ENCODE measurements at regions not wholly inside any gene's neighbourhood (a gene's known extent, or its start where the extent isn't known, plus 50 kb on each side); places are given as distances from the start of the nearest gene placed in this dataset.

DNA sequence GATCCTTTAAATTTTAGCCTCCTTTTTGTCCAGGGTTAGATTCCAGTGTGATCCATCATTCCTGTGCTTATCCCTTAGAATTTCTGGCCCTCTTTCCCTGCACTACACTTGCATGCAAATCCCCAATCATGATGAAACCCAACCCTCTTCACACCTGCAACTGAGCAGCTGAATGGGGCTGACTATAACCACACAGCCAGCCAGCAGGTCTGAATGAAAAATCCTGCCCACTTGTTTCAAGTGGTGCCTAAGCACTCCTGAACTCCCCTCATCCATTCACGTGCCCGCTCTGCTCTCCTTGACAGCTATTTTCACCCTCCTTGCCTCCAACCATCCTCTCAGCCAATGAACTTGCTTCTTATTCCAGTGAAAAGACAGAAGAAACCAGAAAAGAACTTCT, 80.5 kb upstream of the AFF3 start:
- H3K36me3 Mint-ChIP-seq (ENCODE audit: low read depth) = no peaks in the 10 kb centered on the region
- ChIA-PET POLR2A (no interaction called here), CTCF (interaction anchor here (1.1 to 1.3 kb wide), 3 partner anchors 18 to 158 kb away, joined by 3 to 4 read pairs (median 3); no protein-coding TSS in a partner anchor)
- peaks cover 21% of the 10 kb centered on the region for H3K27me3 Mint-ChIP-seq (ENCODE audit: low read depth)
- no peaks in the 10 kb centered on the region for H3K4me1 Mint-ChIP-seq (ENCODE audit: low read depth)
- ATAC-seq = no peak
- no peak overlapping the region for H3K4me3 Mint-ChIP-seq
- H3K27ac Mint-ChIP-seq = no peak overlapping the region
- no peaks in the 10 kb centered on the region for H3K9me3 Mint-ChIP-seq (ENCODE audit: insufficient read depth)
- no peak for DNase-seq

DNA sequence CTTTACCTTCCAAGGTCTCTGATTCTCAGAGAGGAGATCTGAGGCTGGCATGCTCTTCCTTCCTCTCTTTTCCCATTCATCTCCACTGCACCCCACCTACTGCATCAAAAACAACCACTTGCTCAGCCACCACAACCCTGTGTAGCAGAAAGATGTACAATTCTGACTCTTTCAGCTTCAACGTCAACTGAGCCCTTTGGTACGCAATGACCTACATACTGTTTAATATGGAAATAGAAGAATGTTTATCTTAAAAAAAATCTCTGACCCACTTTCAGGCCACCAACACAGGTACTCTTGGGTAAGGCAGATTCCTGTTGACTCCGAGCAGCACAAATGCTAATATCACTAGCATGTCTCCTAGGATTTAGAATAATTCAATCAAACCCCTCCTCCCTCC, 76.2 kb upstream of the AFF3 start:
- H3K4me1 Mint-ChIP-seq (ENCODE audit: low read depth) = no peaks in the 10 kb centered on the region
- H3K9me3 Mint-ChIP-seq (ENCODE audit: insufficient read depth) = no peaks in the 10 kb centered on the region
- ChIA-PET POLR2A (no interaction called here), CTCF (no interaction called here)
- ATAC-seq (no peak), DNase-seq (no peak)
- H3K27ac Mint-ChIP-seq = no peak overlapping the region
- no peak overlapping the region for H3K4me3 Mint-ChIP-seq
- H3K36me3 Mint-ChIP-seq (ENCODE audit: low read depth) = no peaks in the 10 kb centered on the region
- H3K27me3 Mint-ChIP-seq (ENCODE audit: low read depth) = peaks cover 4% of the 10 kb centered on the region

- Mint-ChIP-seq H3K9me3 (ENCODE audit: insufficient read depth) (no peaks in the 10 kb centered on the region), H3K4me1 (ENCODE audit: low read depth) (no peaks in the 10 kb centered on the region), H3K36me3 (ENCODE audit: low read depth) (no peaks in the 10 kb centered on the region), H3K27ac (no peak overlapping the region), H3K27me3 (ENCODE audit: low read depth) (peaks cover 2% of the 10 kb centered on the region), H3K4me3 (no peak overlapping the region)
- no peak for DNase-seq
- POLR2A ChIA-PET = interaction anchor here (0.6 kb wide), 1 partner anchor 229 kb away, joined by 3 read pairs; no protein-coding TSS in a partner anchor
- no peak for ATAC-seq
- CTCF ChIA-PET = interaction anchor here (0.7 kb wide), 1 partner anchor 29 kb away, joined by 3 read pairs; no protein-coding TSS in a partner anchor
Measured at GRCh38 chr2:100217323-100217722, 74.9 kb upstream of the AFF3 start.

DNA sequence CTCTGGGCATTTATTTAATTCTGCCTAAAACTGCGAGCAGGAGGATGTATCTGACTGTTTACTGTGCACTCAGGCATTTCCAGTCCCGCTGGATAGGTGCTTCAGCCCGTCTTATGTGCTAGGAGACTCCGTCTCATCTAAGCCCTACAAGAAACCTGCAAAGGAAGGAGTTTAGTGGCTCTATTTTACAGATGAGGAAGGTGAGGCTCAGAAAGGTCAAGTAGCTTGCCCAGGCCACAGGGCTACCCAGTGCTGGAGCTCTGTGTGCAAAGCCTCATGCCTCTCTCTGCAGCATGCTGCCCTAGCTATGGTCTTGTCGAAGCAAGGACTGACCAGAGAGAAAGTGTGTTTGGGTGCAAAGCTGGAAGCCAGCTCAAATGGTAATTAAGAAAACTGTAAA, 73.6 kb upstream of the AFF3 start:
- Mint-ChIP-seq H3K9me3 (ENCODE audit: insufficient read depth) (no peaks in the 10 kb centered on the region), H3K4me1 (ENCODE audit: low read depth) (no peaks in the 10 kb centered on the region), H3K4me3 (no peak overlapping the region), H3K27ac (no peak overlapping the region), H3K36me3 (ENCODE audit: low read depth) (no peaks in the 10 kb centered on the region), H3K27me3 (ENCODE audit: low read depth) (peaks cover 2% of the 10 kb centered on the region)
- CTCF ChIA-PET = no interaction called here
- DNase-seq (no peak), ATAC-seq (no peak)
- POLR2A ChIA-PET = no interaction called here

DNA sequence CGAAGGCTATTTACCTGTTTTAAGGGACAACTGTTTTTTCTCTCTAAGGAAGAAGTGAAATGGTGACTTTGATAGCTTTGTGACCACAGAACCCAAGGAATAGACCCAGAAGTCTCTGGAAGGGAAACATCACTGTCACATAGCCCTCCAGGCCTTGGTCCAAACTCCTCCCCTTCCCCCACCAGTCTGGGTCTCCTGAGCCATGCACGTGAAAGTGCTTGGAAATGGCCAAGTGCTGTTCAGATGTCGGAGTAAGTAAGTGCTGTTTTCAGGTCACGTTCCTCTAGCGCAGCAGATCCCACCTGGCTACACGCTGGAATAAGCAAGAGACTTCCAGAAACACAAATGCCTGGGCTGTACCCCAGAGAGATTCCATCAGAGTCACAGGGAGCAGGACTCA, 73.0 kb upstream of the AFF3 start:
- H3K27me3 Mint-ChIP-seq (ENCODE audit: low read depth) = no peaks in the 10 kb centered on the region
- H3K27ac Mint-ChIP-seq = no peak overlapping the region
- H3K36me3 Mint-ChIP-seq (ENCODE audit: low read depth) = no peaks in the 10 kb centered on the region
- CTCF ChIA-PET = no interaction called here
- no peaks in the 10 kb centered on the region for H3K4me1 Mint-ChIP-seq (ENCODE audit: low read depth)
- POLR2A ChIA-PET = no interaction called here
- no peak overlapping the region for H3K4me3 Mint-ChIP-seq
- DNase-seq = no peak
- no peaks in the 10 kb centered on the region for H3K9me3 Mint-ChIP-seq (ENCODE audit: insufficient read depth)
- no peak for ATAC-seq

DNA sequence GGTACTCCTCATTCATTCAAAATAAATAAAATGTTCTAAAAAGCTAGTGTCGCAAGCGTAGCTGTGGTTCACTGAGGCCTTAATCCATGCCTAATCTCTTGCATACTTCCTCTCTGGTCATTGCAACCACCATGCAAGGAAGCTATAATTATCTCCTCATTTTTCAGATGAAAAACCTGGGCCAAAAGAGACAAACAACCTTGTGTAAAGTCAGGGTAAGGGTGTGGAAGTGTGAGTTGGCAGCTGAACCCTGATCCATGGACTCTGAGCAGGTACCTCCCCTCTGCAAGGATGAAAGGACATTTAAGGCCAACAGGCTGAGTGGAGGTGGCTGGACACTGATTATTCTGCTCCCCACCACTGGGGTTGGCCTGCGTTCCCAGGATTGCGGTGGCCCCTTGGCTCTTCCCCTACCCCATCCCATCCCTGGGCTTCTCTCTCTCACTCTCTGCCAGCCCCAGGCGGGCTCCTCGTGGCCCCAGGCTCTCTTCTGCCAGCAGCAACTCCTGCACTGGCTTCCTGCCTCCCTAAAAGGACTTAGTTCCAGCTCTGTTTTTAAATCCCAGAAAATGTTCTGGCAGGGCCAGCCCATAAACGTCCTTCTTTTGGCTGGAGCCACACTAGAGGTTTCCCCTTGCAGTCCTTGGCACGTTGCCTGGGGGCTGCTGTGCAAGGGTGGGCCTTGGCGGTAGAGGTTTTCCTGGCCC, 72.0 kb upstream of the AFF3 start:
- DNase-seq (no peak), ATAC-seq (no peak)
- no peaks in the 10 kb centered on the region for H3K4me1 Mint-ChIP-seq (ENCODE audit: low read depth)
- peaks cover 4% of the 10 kb centered on the region for H3K27me3 Mint-ChIP-seq (ENCODE audit: low read depth)
- H3K36me3 Mint-ChIP-seq (ENCODE audit: low read depth) = no peaks in the 10 kb centered on the region
- H3K27ac Mint-ChIP-seq = no peak overlapping the region
- H3K9me3 Mint-ChIP-seq (ENCODE audit: insufficient read depth) = no peaks in the 10 kb centered on the region
- no peak overlapping the region for H3K4me3 Mint-ChIP-seq
- ChIA-PET CTCF (no interaction called here), POLR2A (no interaction called here)

GRCh38 chr2:100213595-100213994, 71.2 kb upstream of the AFF3 start:
- ATAC-seq (no peak), DNase-seq (no peak)
- Mint-ChIP-seq H3K4me3 (no peak overlapping the region), H3K9me3 (ENCODE audit: insufficient read depth) (no peaks in the 10 kb centered on the region), H3K4me1 (ENCODE audit: low read depth) (no peaks in the 10 kb centered on the region), H3K27me3 (ENCODE audit: low read depth) (peaks cover 8% of the 10 kb centered on the region), H3K36me3 (ENCODE audit: low read depth) (no peaks in the 10 kb centered on the region), H3K27ac (no peak overlapping the region)
- ChIA-PET POLR2A (no interaction called here), CTCF (no interaction called here)

DNA sequence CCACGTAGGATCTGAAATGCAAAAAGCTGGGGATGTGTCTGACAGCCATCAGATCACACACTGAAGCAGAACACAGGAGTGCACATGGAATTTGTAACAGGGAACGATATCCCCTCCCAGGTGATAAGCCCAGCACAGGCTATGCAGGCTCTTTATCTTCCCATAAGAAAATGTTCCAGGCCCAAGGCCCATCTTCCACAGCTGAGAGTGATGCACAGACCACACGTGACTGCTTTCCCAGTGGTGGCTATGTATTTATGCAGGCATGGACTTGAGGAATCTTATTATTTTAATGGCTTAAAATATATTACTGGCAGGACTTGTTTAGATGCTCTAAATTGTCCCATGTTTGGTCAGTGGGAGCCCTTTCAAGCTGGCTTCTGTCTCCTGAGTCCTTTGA, 70.5 kb upstream of the AFF3 start:
- no peak for DNase-seq
- Mint-ChIP-seq H3K4me3 (no peak overlapping the region), H3K36me3 (ENCODE audit: low read depth) (no peaks in the 10 kb centered on the region), H3K9me3 (ENCODE audit: insufficient read depth) (no peaks in the 10 kb centered on the region), H3K4me1 (ENCODE audit: low read depth) (no peaks in the 10 kb centered on the region), H3K27me3 (ENCODE audit: low read depth) (peaks cover 8% of the 10 kb centered on the region), H3K27ac (no peak overlapping the region)
- CTCF ChIA-PET = no interaction called here
- ATAC-seq = no peak
- POLR2A ChIA-PET = no interaction called here

DNA sequence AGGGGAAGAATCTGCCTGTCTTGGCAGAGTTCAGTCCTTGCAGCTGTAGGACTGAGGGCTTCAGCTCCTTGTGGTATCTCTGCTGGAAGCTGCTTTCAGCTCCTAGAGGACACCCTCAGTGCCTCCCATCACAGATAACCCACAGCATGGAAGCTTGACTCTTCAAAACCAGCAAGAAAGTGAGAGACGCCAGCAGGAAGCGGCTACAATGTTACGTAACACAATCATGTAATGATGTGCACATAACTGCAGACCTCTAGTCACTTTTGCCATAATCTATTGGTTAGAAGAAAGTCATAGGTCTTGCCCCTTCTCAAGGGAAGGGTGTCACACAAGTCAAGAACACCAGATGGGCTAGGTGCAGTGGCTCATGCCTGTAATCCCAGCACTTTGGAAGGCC, 69.1 kb upstream of the AFF3 start:
- ATAC-seq = no peak
- ChIA-PET POLR2A (no interaction called here), CTCF (no interaction called here)
- Mint-ChIP-seq H3K4me1 (ENCODE audit: low read depth) (no peaks in the 10 kb centered on the region), H3K27me3 (ENCODE audit: low read depth) (peaks cover 8% of the 10 kb centered on the region), H3K4me3 (no peak overlapping the region), H3K27ac (no peak overlapping the region), H3K36me3 (ENCODE audit: low read depth) (no peaks in the 10 kb centered on the region), H3K9me3 (ENCODE audit: insufficient read depth) (no peaks in the 10 kb centered on the region)
- no peak for DNase-seq

GRCh38 chr2:100208141-100208770, 65.9 kb upstream of the AFF3 start:
- no peak for ATAC-seq
- ChIA-PET CTCF (no interaction called here), POLR2A (no interaction called here)
- Mint-ChIP-seq H3K27me3 (ENCODE audit: low read depth) (peaks cover 18% of the 10 kb centered on the region), H3K4me1 (ENCODE audit: low read depth) (peaks cover 11% of the 10 kb centered on the region), H3K27ac (no peak overlapping the region), H3K4me3 (no peak overlapping the region), H3K36me3 (ENCODE audit: low read depth) (no peaks in the 10 kb centered on the region), H3K9me3 (ENCODE audit: insufficient read depth) (no peaks in the 10 kb centered on the region)
- DNase-seq = no peak

DNA sequence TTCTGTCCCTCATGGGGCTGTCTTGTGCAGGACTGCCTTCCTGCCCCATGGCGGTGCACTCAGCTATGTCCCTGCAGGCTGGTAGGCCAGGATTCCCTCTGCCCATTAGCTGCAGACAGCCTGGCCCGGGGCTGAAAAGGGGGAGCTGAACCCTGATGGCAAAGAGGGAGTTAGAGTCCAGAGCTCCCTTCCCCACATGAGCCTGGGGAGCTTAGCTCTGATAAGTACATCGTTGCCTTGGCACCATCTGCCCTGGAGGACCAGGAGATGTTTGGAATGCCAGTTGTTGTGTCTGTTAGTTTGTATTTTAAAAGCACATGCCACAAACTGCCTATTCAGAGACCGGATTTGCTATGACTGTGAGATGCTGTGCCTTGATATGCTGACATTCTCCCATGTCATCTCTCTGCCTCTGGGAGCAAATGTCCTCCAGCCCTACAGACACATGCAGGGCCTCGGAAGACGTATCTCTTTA, 65.1 kb upstream of the AFF3 start:
- peaks cover 11% of the 10 kb centered on the region for H3K4me1 Mint-ChIP-seq (ENCODE audit: low read depth)
- ATAC-seq = no peak
- H3K27ac Mint-ChIP-seq = no peak overlapping the region
- H3K9me3 Mint-ChIP-seq (ENCODE audit: insufficient read depth) = no peaks in the 10 kb centered on the region
- no peaks in the 10 kb centered on the region for H3K36me3 Mint-ChIP-seq (ENCODE audit: low read depth)
- DNase-seq = no peak
- H3K27me3 Mint-ChIP-seq (ENCODE audit: low read depth) = peaks cover 18% of the 10 kb centered on the region
- H3K4me3 Mint-ChIP-seq = no peak overlapping the region
- CTCF ChIA-PET = no interaction called here
- POLR2A ChIA-PET = no interaction called here

- DNase-seq (no peak), ATAC-seq (no peak)
- CTCF ChIA-PET = no interaction called here
- POLR2A ChIA-PET = no interaction called here
- H3K27me3 Mint-ChIP-seq (ENCODE audit: low read depth) = peaks cover 18% of the 10 kb centered on the region
- H3K27ac Mint-ChIP-seq = no peak overlapping the region
- no peaks in the 10 kb centered on the region for H3K36me3 Mint-ChIP-seq (ENCODE audit: low read depth)
- H3K9me3 Mint-ChIP-seq (ENCODE audit: insufficient read depth) = no peaks in the 10 kb centered on the region
- H3K4me1 Mint-ChIP-seq (ENCODE audit: low read depth) = peaks cover 13% of the 10 kb centered on the region
- no peak overlapping the region for H3K4me3 Mint-ChIP-seq
Measured at GRCh38 chr2:100206731-100207255, 64.4 kb upstream of the AFF3 start.

Measured in activated CD8-positive, alpha-beta T cell treated with anti-CD3 and anti-CD28 coated beads, Interleukin-2, amount 10 ng/mL, durations not matched to agents 7 days and 5 days (primary cell).